ENCODE measurements at regions not wholly inside any gene's neighbourhood (a gene's known extent, or its start where the extent isn't known, plus 50 kb on each side); places are given as distances from the start of the nearest gene placed in this dataset.

- no peak for DNase-seq (ENCODE audit: low read depth)
Observed at GRCh38 chr4:178598672-178599071, 1156.4 kb upstream of the AGA start.

DNA sequence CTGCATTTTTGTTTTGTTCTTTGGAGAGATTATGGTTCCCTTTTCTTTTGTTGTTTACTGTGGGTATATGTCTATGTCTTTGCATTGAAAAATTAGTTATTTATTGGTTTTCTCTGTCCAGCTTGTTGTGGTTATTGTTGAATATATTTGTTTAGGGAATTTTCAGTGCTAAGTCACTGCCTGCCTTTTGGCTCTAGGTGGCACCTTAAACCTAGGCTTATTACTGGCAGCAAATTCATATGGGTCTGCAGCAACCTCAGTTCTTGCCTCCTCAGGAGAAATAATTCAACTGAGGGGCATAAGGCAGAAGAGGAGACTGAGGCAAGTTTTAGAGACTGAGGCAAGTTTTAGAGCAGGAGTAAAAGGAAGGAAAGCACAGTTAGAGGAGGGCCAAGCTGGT lies 1157.3 kb upstream of the AGA start:
- no peak for DNase-seq (ENCODE audit: low read depth)

- no peak for DNase-seq (ENCODE audit: low read depth)
Observed at GRCh38 chr4:178602833-178603232, 1160.6 kb upstream of the AGA start.

DNA sequence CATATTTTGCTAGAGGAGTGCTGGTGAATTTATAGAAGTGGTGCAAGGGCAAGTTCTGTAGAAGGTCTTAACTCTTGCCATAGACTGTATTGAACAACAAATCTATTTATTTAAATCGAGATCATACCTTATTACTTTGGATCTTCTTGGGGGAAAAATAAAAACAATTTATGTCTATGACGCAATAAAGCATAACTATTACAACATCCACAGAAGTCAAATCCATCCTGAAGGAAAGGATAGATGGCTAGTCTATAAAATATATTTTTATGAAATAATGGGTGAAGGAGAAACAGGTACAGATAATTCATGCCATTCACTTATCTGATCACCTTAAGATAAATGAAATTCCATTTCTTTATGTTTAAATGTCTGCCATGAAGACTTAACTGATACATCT lies 1168.8 kb upstream of the AGA start:
- DNase-seq (ENCODE audit: low read depth) = no peak

- no peak for DNase-seq (ENCODE audit: low read depth)
Observed at GRCh38 chr4:178612733-178613132, 1170.5 kb upstream of the AGA start.

DNA sequence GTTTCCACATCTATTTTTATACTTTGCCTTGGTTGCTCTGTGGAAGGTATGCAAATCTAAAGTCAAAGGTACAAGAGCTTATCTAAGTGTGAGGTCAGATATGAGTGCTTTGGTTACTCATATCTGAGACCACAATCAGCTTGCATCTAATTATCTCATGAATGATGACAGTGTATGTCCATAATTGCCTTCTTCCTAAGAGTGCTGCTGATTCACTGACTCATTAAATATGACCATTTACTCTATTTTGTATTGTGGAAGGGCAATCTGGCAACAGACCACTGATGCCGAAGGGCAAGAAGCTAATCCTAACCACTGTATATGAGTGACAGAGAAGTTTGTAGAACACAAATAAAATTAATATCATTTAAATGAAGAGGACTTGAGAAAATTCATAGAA lies 1190.2 kb upstream of the AGA start:
- no peak for DNase-seq (ENCODE audit: low read depth)

GRCh38 chr4:178633263-178633662 lies 1191.0 kb upstream of the AGA start:
- no peak for DNase-seq (ENCODE audit: low read depth)

GRCh38 chr4:178664621-178665020 lies 1222.4 kb upstream of the AGA start:
- no peak for DNase-seq (ENCODE audit: low read depth)

DNA sequence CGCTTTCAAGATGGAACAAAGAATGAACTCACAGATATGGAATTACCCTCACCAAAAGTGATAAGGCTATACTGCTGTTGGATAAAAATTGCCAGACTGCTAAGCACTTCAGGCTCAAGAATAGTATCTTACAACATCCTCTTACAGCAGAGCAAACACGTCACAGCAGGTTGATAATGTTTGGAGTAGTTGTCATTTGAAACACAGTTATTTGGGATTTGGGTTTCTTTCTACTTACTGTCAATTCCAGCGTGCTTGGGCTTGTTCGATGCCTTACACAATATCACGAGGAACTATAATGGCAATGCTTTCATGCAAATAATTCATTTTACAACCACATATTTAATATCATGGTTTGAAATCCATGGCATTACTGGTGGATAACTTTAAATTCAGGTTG lies 1223.7 kb upstream of the AGA start:
- no peak for DNase-seq (ENCODE audit: low read depth)

- no peak for DNase-seq (ENCODE audit: low read depth)
Observed at GRCh38 chr4:178671766-178672165, 1229.5 kb upstream of the AGA start.

- no peak for DNase-seq (ENCODE audit: low read depth)
Observed at GRCh38 chr4:178672512-178672911, 1230.3 kb upstream of the AGA start.

GRCh38 chr4:178681871-178682270 lies 1239.6 kb upstream of the AGA start:
- DNase-seq (ENCODE audit: low read depth) = no peak

- no peak for DNase-seq (ENCODE audit: low read depth)
Observed at GRCh38 chr4:178689926-178690325, 1247.7 kb upstream of the AGA start.

- no peak for DNase-seq (ENCODE audit: low read depth)
Observed at GRCh38 chr4:178693816-178694215, 1251.6 kb upstream of the AGA start.

DNA sequence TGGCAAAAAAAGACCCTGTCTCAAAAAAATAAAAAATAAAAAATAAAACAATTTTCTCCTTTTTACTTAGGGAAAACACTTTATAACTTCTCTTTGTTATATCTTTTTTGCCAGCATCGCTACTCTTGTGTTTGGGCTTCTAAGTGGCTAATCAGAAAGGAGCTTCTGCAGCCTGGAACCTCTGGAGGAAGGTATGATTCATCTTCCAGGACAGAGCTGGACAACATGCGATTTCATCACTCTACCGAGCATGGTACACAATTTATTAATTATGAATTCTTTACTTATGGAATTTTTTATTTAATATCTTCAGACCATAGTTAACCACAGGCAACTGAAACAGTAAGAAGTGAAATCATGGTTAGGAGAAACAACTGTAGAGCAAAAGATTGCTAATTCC lies 1254.3 kb upstream of the AGA start:
- DNase-seq (ENCODE audit: low read depth) = no peak

GRCh38 chr4:178712486-178712885 lies 1270.2 kb upstream of the AGA start:
- DNase-seq (ENCODE audit: low read depth) = no peak

GRCh38 chr4:178738026-178738425 lies 1295.8 kb upstream of the AGA start:
- no peak for DNase-seq (ENCODE audit: low read depth)

GRCh38 chr4:178745203-178745602 lies 1303.0 kb upstream of the AGA start:
- DNase-seq (ENCODE audit: low read depth) = no peak

- DNase-seq (ENCODE audit: low read depth) = no peak
Observed at GRCh38 chr4:178752954-178753525, 1310.8 kb upstream of the AGA start.

DNA sequence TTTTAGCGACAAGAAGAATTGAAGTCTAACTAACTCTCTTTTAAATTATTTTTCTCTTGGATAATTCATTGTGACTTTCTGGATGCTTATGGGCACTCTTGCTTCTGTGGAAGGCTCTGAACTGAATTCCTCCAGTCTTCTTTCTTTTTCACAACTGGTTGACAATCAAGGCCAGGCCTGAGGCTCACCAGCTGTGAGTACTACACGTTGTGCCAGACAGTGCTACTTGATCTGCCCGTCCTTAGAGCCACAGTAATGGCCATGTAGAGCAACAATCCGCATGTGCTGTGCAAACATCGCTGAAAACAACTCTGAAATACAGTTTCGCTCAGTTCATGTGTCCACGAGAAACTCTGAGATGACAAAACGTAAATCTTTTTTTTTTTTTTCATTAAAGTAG lies 1336.3 kb upstream of the AGA start:
- no peak for DNase-seq (ENCODE audit: low read depth)

DNA sequence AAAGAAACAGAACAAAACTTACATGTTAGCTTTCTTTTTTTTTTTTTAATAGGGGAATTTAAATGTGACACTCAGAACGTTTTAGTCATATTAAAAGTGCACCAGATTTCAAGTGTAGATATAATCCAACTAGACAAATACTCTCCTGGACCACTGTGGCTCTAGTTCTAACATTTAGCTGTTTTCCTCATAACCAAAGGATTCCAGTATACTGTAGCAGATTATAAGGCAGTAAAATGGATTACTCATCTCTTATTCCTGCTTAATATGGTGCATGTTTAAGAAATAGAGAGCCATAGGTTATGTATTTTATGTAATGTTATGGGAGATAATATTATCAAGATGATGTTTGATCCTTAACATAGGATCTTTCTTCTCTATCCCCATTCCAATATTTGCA lies 1339.5 kb upstream of the AGA start:
- DNase-seq (ENCODE audit: low read depth) = no peak

DNA sequence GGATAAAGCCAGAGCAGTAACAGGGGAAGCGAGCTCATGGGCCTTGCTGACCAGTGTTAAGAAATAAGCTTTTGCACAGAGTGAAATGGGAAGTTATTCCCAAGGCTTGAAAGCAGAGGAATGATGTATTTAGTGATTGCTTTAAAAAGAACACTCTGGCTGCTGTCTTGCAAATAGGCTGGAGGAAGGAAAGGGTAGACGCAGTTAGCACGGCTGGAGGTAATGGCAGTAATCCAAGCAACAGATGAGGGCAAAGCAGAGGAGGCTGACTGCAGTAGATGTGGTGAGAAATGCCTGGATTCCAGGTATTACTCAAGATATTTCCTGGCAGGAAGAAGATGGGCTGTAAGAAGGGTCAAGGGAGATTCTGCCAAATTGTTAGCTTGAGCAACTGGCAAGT lies 1342.3 kb upstream of the AGA start:
- DNase-seq (ENCODE audit: low read depth) = no peak

DNA sequence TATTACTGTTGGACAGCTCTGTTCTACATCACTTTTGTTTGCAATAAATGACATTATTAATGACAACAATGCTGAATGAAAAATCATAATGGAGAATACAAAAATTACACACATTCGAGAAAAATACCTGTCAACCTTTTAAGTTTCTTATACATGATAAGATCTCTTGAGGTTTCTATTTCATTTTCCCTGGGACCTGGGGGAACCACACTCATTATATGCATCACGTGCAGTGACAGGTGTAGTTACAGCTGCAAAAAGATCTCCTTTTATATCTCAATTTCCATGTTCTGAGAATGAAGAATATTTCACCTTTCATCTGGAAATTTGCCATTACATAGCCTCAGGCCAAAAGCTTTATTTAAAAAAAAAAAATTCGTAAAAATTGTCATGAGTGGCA lies 1347.0 kb upstream of the AGA start:
- DNase-seq (ENCODE audit: low read depth) = no peak

DNA sequence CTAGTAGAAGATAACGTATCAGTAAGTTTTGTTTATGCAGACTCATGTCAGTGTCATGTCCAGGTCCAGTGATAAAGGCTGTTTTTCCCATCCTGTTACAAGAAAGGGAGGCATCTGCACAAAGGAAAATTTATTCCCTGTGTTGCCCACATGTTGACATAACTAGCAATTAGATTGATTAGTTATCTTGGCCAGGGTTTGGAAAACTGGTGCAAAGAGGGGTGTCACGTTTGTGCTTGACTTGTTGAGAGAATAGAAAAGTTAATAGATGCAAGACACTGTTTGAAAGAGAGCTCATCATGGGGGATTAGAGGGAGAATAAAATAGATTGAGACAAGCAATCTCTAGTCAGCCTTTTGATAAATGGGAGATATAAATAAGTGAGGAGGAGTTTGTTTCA lies 1357.0 kb upstream of the AGA start:
- no peak for DNase-seq (ENCODE audit: low read depth)

- DNase-seq (ENCODE audit: low read depth) = no peak
Observed at GRCh38 chr4:178808106-178808505, 1365.9 kb upstream of the AGA start.

All from activated gamma-delta T cell treated with anti-CD3 and anti-CD28 coated beads, Interleukin-2, amount 50 U/mL, for 16 hours (primary cell).